ENCODE measurements at regions not wholly inside any gene's neighbourhood (a gene's known extent, or its start where the extent isn't known, plus 50 kb on each side); places are given as distances from the start of the nearest gene placed in this dataset.

DNA sequence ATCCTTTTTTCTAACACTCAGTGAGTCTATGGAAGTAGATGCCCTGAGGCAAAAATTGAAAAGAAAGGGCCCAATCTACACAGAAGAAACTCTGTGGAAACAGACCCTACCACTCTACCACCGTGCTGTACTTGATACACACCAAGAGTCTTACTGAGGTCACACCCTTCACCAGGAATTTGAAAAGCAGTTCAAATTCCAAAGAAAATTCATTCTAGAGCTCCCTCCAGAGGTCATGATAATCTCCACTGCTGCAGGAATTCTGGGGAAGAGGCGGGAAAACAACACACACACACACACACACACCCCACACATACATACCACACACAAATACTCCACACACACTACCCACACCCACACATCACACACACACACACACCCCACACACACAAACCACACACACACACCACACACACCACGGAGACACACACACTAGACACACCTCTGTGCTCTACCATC lies 336.8 kb downstream of the HDGFL1 start:
- TF ChIP-seq, protein P1, sequence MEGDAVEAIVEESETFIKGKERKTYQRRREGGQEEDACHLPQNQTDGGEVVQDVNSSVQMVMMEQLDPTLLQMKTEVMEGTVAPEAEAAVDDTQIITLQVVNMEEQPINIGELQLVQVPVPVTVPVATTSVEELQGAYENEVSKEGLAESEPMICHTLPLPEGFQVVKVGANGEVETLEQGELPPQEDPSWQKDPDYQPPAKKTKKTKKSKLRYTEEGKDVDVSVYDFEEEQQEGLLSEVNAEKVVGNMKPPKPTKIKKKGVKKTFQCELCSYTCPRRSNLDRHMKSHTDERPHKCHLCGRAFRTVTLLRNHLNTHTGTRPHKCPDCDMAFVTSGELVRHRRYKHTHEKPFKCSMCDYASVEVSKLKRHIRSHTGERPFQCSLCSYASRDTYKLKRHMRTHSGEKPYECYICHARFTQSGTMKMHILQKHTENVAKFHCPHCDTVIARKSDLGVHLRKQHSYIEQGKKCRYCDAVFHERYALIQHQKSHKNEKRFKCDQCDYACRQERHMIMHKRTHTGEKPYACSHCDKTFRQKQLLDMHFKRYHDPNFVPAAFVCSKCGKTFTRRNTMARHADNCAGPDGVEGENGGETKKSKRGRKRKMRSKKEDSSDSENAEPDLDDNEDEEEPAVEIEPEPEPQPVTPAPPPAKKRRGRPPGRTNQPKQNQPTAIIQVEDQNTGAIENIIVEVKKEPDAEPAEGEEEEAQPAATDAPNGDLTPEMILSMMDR (IDR thresholded peaks at IDR 0.05; ENCODE audit: borderline replicate concordance, insufficient read depth, low read depth, low read length): no peak
- no peak overlapping the region for H3K4me3 ChIP-seq (ENCODE audit: low read depth, low read length)

DNA sequence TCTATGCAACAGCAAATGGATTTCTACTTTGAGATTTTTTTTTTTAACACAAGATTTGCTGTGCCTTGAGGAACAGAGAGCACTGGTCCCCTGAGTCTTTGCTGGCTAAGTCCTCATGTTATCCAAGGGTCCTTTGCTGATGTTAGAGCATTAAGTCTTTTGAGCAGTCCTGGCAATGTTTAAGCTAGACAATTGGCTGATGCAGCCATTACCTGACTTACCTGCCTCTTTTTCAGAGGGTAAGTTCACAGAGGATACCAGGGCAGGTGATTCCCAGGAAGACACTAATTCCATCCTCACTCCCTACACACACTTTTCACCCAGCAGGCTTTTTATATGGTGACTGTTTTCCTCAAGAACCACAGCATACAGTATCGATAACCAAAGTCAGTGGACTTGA lies 337.7 kb downstream of the HDGFL1 start:
- H3K4me3 ChIP-seq (ENCODE audit: low read depth, low read length): no peak overlapping the region
- TF ChIP-seq, protein P1 (IDR thresholded peaks at IDR 0.05; ENCODE audit: borderline replicate concordance, insufficient read depth, low read depth, low read length): no peak

DNA sequence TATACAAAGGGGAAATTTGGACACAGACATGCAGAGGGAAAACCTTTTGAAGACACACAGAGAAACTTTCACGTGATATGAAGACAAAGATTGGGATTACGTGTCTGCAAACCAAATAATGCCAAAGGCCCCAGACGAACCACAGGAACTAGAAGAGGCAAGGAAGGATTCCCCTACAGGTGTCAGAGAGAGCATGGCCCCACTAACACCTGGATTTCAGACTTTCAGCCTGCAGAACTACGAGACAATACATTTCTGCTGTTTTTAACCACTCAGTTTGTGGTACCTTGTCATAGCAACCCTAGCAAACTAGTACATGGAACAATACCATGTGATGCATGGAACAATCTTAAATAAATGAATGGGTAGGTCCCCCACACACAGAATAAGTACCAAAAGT lies 341.0 kb downstream of the HDGFL1 start:
- TF ChIP-seq, protein P1 (IDR thresholded peaks at IDR 0.05; ENCODE audit: borderline replicate concordance, insufficient read depth, low read depth, low read length): no peak

DNA sequence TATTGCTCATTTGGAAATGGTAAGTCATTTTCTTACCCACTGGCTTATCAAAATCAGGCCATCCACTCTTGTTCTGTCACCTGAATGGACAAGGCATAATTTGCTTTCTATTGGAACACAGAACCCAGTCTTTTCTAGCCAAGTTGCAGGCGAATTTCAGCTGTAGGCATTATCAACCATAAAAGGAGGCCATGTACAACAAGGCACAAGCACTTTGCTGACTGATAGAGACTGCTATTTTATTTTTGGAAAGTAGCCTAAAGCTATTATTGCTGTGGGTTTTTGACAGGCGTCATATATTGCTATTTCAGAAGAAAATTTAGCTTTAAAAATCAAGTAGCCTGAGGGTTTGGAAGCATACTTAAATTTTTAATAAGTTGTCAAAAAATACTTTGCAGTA lies 344.2 kb downstream of the HDGFL1 start:
- TF ChIP-seq, protein P1 (IDR thresholded peaks at IDR 0.05; ENCODE audit: borderline replicate concordance, insufficient read depth, low read depth, low read length): no peak
- no peak overlapping the region for H3K4me3 ChIP-seq (ENCODE audit: low read depth, low read length)

More for the DNA sequence above, 341.0 kb downstream of the HDGFL1 start:
- no peak overlapping the region for H3K4me3 ChIP-seq (ENCODE audit: low read depth, low read length)

DNA sequence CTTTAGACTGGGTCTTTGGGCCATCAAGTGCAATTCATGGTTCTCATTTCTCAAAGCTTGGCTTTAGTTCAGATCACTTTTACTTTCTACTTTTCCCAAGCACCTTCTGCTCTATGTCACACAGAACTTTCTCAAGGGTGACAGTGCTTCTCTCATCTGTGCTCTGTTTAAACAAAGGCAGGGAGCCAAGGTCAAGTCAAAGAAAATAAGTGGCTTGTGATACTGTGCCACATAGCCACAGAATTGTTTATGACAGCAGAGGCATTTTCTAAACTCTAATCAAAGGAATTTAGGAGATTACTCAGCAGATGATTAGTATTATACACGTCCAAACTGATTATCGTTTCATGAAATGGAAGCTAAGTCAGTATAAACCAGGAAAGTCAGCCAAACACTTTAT lies 348.0 kb downstream of the HDGFL1 start:
- TF ChIP-seq, protein P1 (IDR thresholded peaks at IDR 0.05; ENCODE audit: borderline replicate concordance, insufficient read depth, low read depth, low read length): no peak
- no peak overlapping the region for H3K4me3 ChIP-seq (ENCODE audit: low read depth, low read length)

DNA sequence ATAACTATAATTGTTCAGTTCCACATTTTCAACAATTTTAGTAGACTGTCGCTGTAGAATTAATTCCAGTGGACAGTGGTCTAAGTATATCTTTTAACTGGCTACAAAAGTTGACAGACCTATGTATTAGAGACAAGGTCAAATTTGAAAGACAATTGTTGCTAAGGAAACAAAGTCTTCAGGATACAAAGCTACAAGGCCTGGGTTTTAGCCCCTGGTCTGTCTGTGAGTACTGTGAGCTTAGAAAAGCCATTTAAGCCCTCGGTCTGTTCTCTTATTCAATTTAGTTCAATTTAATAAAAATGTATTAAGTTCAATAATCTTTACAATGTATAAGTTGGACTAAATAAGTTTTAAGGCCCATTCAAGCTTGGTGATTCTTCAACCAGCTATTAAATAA lies 352.5 kb downstream of the HDGFL1 start:
- TF ChIP-seq, protein P1 (IDR thresholded peaks at IDR 0.05; ENCODE audit: borderline replicate concordance, insufficient read depth, low read depth, low read length): no peak
- H3K4me3 ChIP-seq (ENCODE audit: low read depth, low read length): no peak overlapping the region

DNA sequence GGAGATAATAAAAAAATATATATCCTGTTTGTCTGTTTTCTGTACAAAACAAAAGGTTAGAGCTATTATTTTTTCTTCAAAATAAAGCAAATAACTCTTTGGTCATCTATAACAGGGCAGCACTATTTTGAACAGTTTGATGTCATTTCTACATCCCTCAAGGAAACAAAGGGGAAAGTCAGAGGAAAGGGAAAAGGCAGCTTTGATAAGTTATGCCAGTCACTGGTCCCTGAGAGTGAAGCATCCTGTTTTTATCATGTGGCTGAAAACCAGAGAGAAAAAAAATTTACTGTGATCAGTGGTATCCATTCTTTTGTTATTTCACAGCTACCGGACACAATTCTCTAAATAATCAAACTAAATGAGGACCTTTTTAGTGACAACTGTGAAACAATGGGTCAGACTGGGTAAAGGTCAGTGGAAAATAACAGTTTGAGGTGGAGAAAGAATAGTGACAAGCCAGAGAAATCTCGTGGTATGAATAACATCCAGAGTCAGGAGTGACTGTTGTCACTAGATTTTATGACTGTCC lies 356.0 kb downstream of the HDGFL1 start:
- TF ChIP-seq, protein P1 (IDR thresholded peaks at IDR 0.05; ENCODE audit: borderline replicate concordance, insufficient read depth, low read depth, low read length): no peak
- no peak overlapping the region for H3K4me3 ChIP-seq (ENCODE audit: low read depth, low read length)

All from GM12875 (cell line).